Testis (tissue), 2 donors: ENCODE measurements at regions not wholly inside any gene's neighbourhood (a gene's known extent, or its start where the extent isn't known, plus 50 kb on each side); places are given as distances from the start of the nearest gene placed in this dataset.

ENCODE experiments used
- POLR2A ChIP-seq: fragments of 450-650 bp; IDR thresholded peaks from one replicate; pipeline ENCODE4 v1.6.1; 2017; ENCODE audit warnings: antibody characterized with exemption, mild to moderate bottlenecking, moderate library complexity
- TF ChIP-seq, protein P1 (sequence below), 3 experiments: fragments of 450-650 bp in 2 of 3; fragments of 200-600 bp in 1 of 3; sonication (generic) in 1 of 3; IDR thresholded peaks; one replicate each; pipeline ENCODE4 v1.5.1; 2016 to 2019; ENCODE audit warnings: antibody characterized with exemption in 3 of 3, mild to moderate bottlenecking in 2 of 3, moderate library complexity in 1 of 3

DNA sequence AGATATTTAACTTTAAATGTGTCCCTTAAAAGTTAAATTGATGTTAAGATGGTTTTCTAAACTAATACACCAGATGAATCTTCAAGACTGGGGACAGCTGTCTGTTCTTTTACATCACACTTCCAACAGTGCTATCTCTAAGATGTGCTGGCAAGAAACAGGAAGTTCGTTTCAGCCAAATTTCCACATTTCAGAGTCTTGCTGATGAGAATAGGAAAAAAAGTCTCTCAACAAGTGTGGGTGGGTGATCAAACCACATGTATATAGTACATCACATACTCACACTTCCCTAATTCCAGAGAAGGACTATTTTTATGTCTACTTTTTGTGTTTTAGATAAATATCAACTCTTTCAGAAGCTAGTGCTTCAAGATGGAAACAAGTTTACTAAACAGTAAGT is 1712.8 kb upstream of the TMEFF2 start:
- TF ChIP-seq, protein P1, sequence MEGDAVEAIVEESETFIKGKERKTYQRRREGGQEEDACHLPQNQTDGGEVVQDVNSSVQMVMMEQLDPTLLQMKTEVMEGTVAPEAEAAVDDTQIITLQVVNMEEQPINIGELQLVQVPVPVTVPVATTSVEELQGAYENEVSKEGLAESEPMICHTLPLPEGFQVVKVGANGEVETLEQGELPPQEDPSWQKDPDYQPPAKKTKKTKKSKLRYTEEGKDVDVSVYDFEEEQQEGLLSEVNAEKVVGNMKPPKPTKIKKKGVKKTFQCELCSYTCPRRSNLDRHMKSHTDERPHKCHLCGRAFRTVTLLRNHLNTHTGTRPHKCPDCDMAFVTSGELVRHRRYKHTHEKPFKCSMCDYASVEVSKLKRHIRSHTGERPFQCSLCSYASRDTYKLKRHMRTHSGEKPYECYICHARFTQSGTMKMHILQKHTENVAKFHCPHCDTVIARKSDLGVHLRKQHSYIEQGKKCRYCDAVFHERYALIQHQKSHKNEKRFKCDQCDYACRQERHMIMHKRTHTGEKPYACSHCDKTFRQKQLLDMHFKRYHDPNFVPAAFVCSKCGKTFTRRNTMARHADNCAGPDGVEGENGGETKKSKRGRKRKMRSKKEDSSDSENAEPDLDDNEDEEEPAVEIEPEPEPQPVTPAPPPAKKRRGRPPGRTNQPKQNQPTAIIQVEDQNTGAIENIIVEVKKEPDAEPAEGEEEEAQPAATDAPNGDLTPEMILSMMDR (IDR thresholded peaks at IDR 0.05) = no peak
- TF ChIP-seq POLR2A = no peak
